ENCODE measurements at regions not wholly inside any gene's neighbourhood (a gene's known extent, or its start where the extent isn't known, plus 50 kb on each side); places are given as distances from the start of the nearest gene placed in this dataset.

DNA sequence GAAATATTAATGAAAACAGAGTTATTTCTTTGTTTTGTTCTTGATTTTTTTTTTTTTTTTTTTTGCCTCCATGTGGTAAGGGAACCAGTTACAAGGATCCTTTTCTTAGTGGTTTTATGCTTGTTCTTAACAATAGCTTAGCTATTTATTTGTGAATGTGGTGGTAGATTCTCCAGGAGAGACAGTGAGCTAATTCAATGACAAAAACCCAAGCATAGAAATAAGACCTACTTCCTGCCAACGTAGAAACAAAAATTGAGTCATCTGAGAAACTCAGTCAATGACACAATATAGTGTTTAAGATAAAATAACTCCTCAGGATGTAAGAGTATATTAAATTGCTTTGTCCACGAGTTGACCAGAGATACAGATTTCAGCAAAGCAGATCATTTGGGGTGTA lies 863.8 kb upstream of the PABPC4L start:
- no peak for TF ChIP-seq POLR2A (IDR thresholded peaks at IDR 0.05; ENCODE audit: low read length)
- TF ChIP-seq GATA1 (IDR thresholded peaks at IDR 0.05; ENCODE audit: low read depth, low read length) = no peak
